Peyer's patch (tissue), 4 donors: ENCODE measurements at regions not wholly inside any gene's neighbourhood (a gene's known extent, or its start where the extent isn't known, plus 50 kb on each side); places are given as distances from the start of the nearest gene placed in this dataset.

Experiments
- DNase-seq, 3 donors: peaks; one replicate each; pipeline ENCODE4 v3.0.0-alpha.2; 2017 to 2019
- H3K27ac ChIP-seq, 4 donors: fragments of 200-600 bp; sonication (generic); one replicate each; pipeline ENCODE4 v1.5.1; 2016 to 2019
- H3K27me3 ChIP-seq, 2 donors: fragments of 200-600 bp; sonication (generic); one replicate each; pipeline ENCODE4 v1.5.1; 2019
- H3K36me3 ChIP-seq, 3 donors: fragments of 200-600 bp; sonication (generic); one replicate each; pipeline ENCODE4 v1.5.1; 2016 to 2019
- H3K4me1 ChIP-seq, 4 donors: fragments of 200-600 bp; sonication (generic); one replicate each; pipeline ENCODE4 v1.5.1; 2016 to 2019
- H3K4me3 ChIP-seq, 4 donors: fragments of 200-600 bp; sonication (generic); 1 replicate in 3 of 4; 2 replicates in 1 of 4; pipeline ENCODE4 v1.5.1; 2016 to 2019; ENCODE audit warnings: mild to moderate bottlenecking in 1 of 4
- H3K9me3 ChIP-seq, 4 donors: fragments of 200-600 bp; sonication (generic); one replicate each; pipeline ENCODE4 v1.5.1; 2016 to 2019; ENCODE audit warnings: mild to moderate bottlenecking in 1 of 4
- CTCF ChIP-seq, 6 experiments: fragments of 450-650 bp in 4 of 6; fragments of 200-600 bp in 2 of 6; sonication (generic) in 1 of 6; IDR thresholded peaks; one replicate each; pipeline ENCODE4 v1.5.1; 2017 to 2019; ENCODE audit warnings: antibody characterized with exemption in 6 of 6, mild to moderate bottlenecking in 3 of 6, moderate library complexity in 1 of 6
- POLR2A ChIP-seq, 2 donors: fragments of 450-650 bp; IDR thresholded peaks; one replicate each; pipeline ENCODE4 v1.5.1; 2017; ENCODE audit warnings: antibody characterized with exemption in 2 of 2, mild to moderate bottlenecking in 2 of 2, moderate library complexity in 2 of 2

GRCh38 chr10:6321880-6322279, 119.1 kb downstream of the PFKFB3 start:
- Histone ChIP-seq H3K36me3 (no peaks in the 10 kb centered on the region), H3K9me3 (no peaks in the 10 kb centered on the region), H3K27me3 (no peaks in the 10 kb centered on the region), H3K27ac (no peak overlapping the region), H3K4me1 (peaks cover 0 to 6% (median 0%) of the 10 kb centered on the region in 4 donors), H3K4me3 (no peak overlapping the region)
- DNase-seq = no peak
- TF ChIP-seq CTCF (IDR thresholded peaks at IDR 0.05) = no peak
- no peak for TF ChIP-seq POLR2A (IDR thresholded peaks at IDR 0.05)

- no peaks in the 10 kb centered on the region for H3K9me3 ChIP-seq
- peaks cover 0 to 6% (median 0%) of the 10 kb centered on the region in 4 donors for H3K4me1 ChIP-seq
- H3K36me3 ChIP-seq = no peaks in the 10 kb centered on the region
- TF ChIP-seq POLR2A (IDR thresholded peaks at IDR 0.05) (no peak), CTCF (IDR thresholded peaks at IDR 0.05) (no peak)
- no peak overlapping the region for H3K4me3 ChIP-seq
- no peaks in the 10 kb centered on the region for H3K27me3 ChIP-seq
- no peak for DNase-seq
- H3K27ac ChIP-seq = no peak overlapping the region
Observed at GRCh38 chr10:6322805-6323204, 120.1 kb downstream of the PFKFB3 start.

GRCh38 chr10:6327961-6328698, 125.4 kb downstream of the PFKFB3 start:
- Histone ChIP-seq H3K4me3 (no peak overlapping the region), H3K36me3 (no peaks in the 10 kb centered on the region), H3K27me3 (no peaks in the 10 kb centered on the region), H3K4me1 (no peaks in the 10 kb centered on the region), H3K9me3 (no peaks in the 10 kb centered on the region), H3K27ac (peak overlapping the region in 1 of 4 donors; percentile 53)
- DNase-seq = no peak
- TF ChIP-seq POLR2A (IDR thresholded peaks at IDR 0.05) = no peak
- TF ChIP-seq CTCF (IDR thresholded peaks at IDR 0.05) = no peak

- Histone ChIP-seq H3K4me1 (no peaks in the 10 kb centered on the region), H3K27me3 (no peaks in the 10 kb centered on the region), H3K4me3 (no peak overlapping the region), H3K27ac (peak overlapping the region in 1 of 4 donors; percentile 53), H3K36me3 (no peaks in the 10 kb centered on the region), H3K9me3 (no peaks in the 10 kb centered on the region)
- no peak for DNase-seq
- TF ChIP-seq POLR2A (IDR thresholded peaks at IDR 0.05) (no peak), CTCF (IDR thresholded peaks at IDR 0.05) (no peak)
Observed at GRCh38 chr10:6328699-6329423, 126.1 kb downstream of the PFKFB3 start.

GRCh38 chr10:6333086-6333485, 130.4 kb downstream of the PFKFB3 start:
- H3K9me3 ChIP-seq = no peaks in the 10 kb centered on the region
- H3K36me3 ChIP-seq = no peaks in the 10 kb centered on the region
- no peak overlapping the region for H3K4me3 ChIP-seq
- DNase-seq = no peak
- no peaks in the 10 kb centered on the region for H3K27me3 ChIP-seq
- no peak for TF ChIP-seq POLR2A (IDR thresholded peaks at IDR 0.05)
- no peak for TF ChIP-seq CTCF (IDR thresholded peaks at IDR 0.05)
- H3K4me1 ChIP-seq = no peaks in the 10 kb centered on the region
- H3K27ac ChIP-seq = no peak overlapping the region
